ENCODE measurements at regions not wholly inside any gene's neighbourhood (a gene's known extent, or its start where the extent isn't known, plus 50 kb on each side); places are given as distances from the start of the nearest gene placed in this dataset.

DNA sequence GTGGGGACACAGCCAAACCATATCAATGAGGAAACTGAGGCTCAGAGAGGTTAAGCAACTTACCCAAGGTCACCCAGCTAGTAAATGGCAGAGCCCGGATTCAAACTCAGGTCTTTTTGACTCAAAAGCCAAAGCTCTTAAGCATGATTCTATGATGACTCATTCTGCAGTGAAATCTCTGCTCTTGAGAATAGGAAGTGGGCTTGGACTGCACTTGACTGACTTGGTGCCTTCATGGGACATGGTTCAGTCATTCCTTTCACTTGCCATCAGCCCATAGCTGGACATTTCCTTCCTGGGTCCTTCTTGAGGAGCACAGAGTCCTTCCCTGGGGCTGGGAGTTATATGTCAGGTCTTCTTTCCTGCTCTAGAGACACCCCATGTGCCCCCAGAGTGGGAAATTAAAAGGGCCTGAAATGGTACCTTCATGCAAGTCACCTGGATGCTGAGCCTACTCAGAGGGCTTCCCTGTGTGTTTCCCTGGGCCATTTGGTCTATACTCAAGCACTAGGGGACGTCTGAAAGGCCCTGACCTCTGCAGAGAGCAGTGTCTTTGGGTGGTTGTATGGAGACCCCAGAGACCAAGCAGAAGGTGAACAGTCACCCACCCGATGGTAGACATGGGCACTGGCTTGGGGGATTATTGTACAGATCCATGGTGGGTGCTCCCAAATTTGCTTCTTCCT lies 62.4 kb upstream of the SDK1 start:
- ChIA-PET POLR2A (no interaction called here), CTCF (interaction anchor here (0.8 kb wide), 1 partner anchor 10 kb away, joined by 3 read pairs; no protein-coding TSS in a partner anchor)
- FAIRE-seq (no peak), DNase-seq (ENCODE audit: low read depth in 1 of 2, low spot score in 1 of 2) (no peak), ATAC-seq (no peak)
- 63% methylated on average over 2 of the region's 3 CpGs for WGBS (ENCODE audit: missing lambda C conversion rate)
- Histone ChIP-seq H3K4me2 (no peak overlapping the region), H3K4me3 (no peak overlapping the region), H3K27ac (no peak overlapping the region; a peak in 1 of 6 replicates), H3K9me3 (peaks cover 24% of the 10 kb centered on the region), H3K4me1 (peaks cover 2% of the 10 kb centered on the region; the same call in 1 of the 3 replicates)
- TF ChIP-seq FOSB (CRISPR knock-in tag; IDR thresholded peaks at IDR 0.05) (no peak), JUN (IDR thresholded peaks at IDR 0.05) (no peak), TFCP2L1 (CRISPR knock-in tag; IDR thresholded peaks at IDR 0.05) (no peak), ZC3H11A (IDR thresholded peaks at IDR 0.05) (no peak), ZNF302 (CRISPR knock-in tag; IDR thresholded peaks at IDR 0.05) (no peak), POLR2A (IDR thresholded peaks at IDR 0.05; ENCODE audit: low read length) (no peak), NR3C1 (IDR thresholded peaks at IDR 0.05) (no peak), FOSL2 (IDR thresholded peaks at IDR 0.05) (no peak), FOSL2 (CRISPR knock-in tag; IDR thresholded peaks at IDR 0.05) (no peak; the same call in 1 of the 2 replicates), RCOR1 (IDR thresholded peaks at IDR 0.05; ENCODE audit: low read depth, low read length) (no peak), MYC (IDR thresholded peaks at IDR 0.05; ENCODE audit: borderline replicate concordance, low read length) (no peak), HOXB13 (CRISPR knock-in tag; IDR thresholded peaks at IDR 0.05; ENCODE audit: low read depth) (no peak), NPAS2 (CRISPR knock-in tag; IDR thresholded peaks at IDR 0.05; ENCODE audit: borderline replicate concordance) (no peak), EHMT2 (IDR thresholded peaks at IDR 0.05; ENCODE audit: low read depth) (no peak), ESRRA (IDR thresholded peaks at IDR 0.05; ENCODE audit: borderline replicate concordance, low read length) (no peak), HOXA7 (CRISPR knock-in tag; IDR thresholded peaks at IDR 0.05) (no peak)
- TF ChIP-seq, protein P1, sequence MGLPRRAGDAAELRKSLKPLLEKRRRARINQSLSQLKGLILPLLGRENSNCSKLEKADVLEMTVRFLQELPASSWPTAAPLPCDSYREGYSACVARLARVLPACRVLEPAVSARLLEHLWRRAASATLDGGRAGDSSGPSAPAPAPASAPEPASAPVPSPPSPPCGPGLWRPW (IDR thresholded peaks at IDR 0.05) = no peak
- TF ChIP-seq, protein P2, sequence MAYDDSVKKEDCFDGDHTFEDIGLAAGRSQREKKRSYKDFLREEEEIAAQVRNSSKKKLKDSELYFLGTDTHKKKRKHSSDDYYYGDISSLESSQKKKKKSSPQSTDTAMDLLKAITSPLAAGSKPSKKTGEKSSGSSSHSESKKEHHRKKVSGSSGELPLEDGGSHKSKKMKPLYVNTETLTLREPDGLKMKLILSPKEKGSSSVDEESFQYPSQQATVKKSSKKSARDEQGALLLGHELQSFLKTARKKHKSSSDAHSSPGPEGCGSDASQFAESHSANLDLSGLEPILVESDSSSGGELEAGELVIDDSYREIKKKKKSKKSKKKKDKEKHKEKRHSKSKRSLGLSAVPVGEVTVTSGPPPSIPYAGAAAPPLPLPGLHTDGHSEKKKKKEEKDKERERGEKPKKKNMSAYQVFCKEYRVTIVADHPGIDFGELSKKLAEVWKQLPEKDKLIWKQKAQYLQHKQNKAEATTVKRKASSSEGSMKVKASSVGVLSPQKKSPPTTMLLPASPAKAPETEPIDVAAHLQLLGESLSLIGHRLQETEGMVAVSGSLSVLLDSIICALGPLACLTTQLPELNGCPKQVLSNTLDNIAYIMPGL (CRISPR knock-in tag; IDR thresholded peaks at IDR 0.05; ENCODE audit: borderline replicate concordance) = no peak
- TF ChIP-seq, protein P3, sequence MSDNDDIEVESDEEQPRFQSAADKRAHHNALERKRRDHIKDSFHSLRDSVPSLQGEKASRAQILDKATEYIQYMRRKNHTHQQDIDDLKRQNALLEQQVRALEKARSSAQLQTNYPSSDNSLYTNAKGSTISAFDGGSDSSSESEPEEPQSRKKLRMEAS (IDR thresholded peaks at IDR 0.05) = no peak
- TF ChIP-seq, protein P4, sequence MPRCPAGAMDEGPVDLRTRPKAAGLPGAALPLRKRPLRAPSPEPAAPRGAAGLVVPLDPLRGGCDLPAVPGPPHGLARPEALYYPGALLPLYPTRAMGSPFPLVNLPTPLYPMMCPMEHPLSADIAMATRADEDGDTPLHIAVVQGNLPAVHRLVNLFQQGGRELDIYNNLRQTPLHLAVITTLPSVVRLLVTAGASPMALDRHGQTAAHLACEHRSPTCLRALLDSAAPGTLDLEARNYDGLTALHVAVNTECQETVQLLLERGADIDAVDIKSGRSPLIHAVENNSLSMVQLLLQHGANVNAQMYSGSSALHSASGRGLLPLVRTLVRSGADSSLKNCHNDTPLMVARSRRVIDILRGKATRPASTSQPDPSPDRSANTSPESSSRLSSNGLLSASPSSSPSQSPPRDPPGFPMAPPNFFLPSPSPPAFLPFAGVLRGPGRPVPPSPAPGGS (IDR thresholded peaks at IDR 0.05) = no peak

DNA sequence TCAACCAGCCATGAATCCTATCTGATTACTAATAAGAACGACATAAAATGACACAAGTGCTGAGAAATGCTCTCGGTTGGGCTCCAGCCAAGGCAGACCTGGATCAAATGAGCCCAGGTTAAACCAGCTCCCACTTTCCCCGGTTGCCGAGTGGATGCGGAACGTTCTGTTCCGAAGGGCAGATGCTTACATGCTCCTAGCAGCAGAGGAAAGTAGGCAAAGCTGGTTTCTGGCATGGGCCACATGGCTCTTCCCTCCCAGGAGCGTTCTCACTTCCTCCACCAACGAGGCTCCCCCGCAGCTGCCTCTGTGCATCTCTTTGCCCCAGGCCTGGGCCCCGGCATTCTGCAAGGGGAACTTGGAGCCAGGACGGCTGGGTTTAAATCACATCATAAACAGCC lies 61.8 kb upstream of the SDK1 start:
- TF ChIP-seq MAZ (IDR thresholded peaks at IDR 0.05; ENCODE audit: borderline replicate concordance, low read depth, low read length) = no peak
- WGBS (ENCODE audit: missing lambda C conversion rate) = 62% methylated on average over 12 of the region's 12 CpGs
- ATAC-seq (no peak), FAIRE-seq (no peak), DNase-seq (ENCODE audit: low read depth in 1 of 2, low spot score in 1 of 2) (no peak)
- Histone ChIP-seq H3K9me3 (peaks cover 24% of the 10 kb centered on the region), H3K27ac (no peak overlapping the region), H3K4me1 (peaks cover 9% of the 10 kb centered on the region; the same call in 2 of the 3 replicates), H3K4me2 (no peak overlapping the region), H3K4me3 (no peak overlapping the region)
- ChIA-PET POLR2A (no interaction called here), CTCF (no interaction called here)

Measured in A549 (cell line).